ENCODE measurements at regions not wholly inside any gene's neighbourhood (a gene's known extent, or its start where the extent isn't known, plus 50 kb on each side); places are given as distances from the start of the nearest gene placed in this dataset.
"Not testable (repeated sequence)": the region's sequence is repeated elsewhere in the genome, so short reads cannot be mapped to it uniquely, and the experiment has no call there.

DNA sequence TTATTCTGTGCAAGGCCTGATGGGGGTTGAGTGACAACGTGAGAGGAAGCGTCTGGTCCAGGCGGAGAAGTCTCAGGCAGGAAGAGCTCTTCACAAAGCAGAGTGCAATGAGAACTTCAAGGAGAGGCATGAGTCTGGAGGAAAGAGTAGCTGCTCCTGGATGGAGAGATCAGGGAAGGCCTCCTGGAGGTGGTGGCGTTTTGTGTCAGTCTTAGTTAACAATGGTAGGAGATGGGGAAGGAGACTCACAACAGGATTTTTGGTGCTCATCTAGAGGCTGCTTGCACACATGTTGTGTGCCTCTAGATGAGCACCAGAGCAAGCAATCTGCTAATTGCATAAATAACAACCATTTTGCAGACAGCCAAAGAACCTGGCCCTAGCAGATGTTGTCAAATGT lies 442.8 kb upstream of the PODXL start:
- H3K79me2 ChIP-seq (ENCODE audit: low read length), result no peaks in the 10 kb centered on the region
- CTCF ChIA-PET, result no interaction called here
- POLR2A ChIA-PET (ENCODE audit: unreplicated experiment), result no interaction called here
- BruUV-seq (replicated peaks), result no TSS peak
- TF ChIP-seq EZH2 (IDR thresholded peaks at IDR 0.05; ENCODE audit: low read length, unreplicated experiment), result no peak
- no peak for TF ChIP-seq EZH2phosphoT487 (IDR thresholded peaks at IDR 0.05; ENCODE audit: borderline replicate concordance, low read length)
- TF ChIP-seq, protein P1, sequence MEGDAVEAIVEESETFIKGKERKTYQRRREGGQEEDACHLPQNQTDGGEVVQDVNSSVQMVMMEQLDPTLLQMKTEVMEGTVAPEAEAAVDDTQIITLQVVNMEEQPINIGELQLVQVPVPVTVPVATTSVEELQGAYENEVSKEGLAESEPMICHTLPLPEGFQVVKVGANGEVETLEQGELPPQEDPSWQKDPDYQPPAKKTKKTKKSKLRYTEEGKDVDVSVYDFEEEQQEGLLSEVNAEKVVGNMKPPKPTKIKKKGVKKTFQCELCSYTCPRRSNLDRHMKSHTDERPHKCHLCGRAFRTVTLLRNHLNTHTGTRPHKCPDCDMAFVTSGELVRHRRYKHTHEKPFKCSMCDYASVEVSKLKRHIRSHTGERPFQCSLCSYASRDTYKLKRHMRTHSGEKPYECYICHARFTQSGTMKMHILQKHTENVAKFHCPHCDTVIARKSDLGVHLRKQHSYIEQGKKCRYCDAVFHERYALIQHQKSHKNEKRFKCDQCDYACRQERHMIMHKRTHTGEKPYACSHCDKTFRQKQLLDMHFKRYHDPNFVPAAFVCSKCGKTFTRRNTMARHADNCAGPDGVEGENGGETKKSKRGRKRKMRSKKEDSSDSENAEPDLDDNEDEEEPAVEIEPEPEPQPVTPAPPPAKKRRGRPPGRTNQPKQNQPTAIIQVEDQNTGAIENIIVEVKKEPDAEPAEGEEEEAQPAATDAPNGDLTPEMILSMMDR (conservative IDR thresholded peaks at IDR 0.05; ENCODE audit: low read depth, low read length), result no peak
- H3K27ac ChIP-seq (ENCODE audit: low read length), result no peak overlapping the region
- no peaks in the 10 kb centered on the region for H3K9me2 ChIP-seq (replicated peaks; ENCODE audit: low read length)
- no peak overlapping the region for H3K4me2 ChIP-seq (ENCODE audit: low read length)
- no peaks in the 10 kb centered on the region for H3K9me3 ChIP-seq (ENCODE audit: low read length)
- H4K20me1 ChIP-seq (ENCODE audit: low read length), result no peaks in the 10 kb centered on the region
- no peak overlapping the region for H2AFZ ChIP-seq (ENCODE audit: low read length)
- no peaks in the 10 kb centered on the region for H3K4me1 ChIP-seq (ENCODE audit: insufficient read depth, low read length)
- DNase-seq (no peak), ATAC-seq (no peak)
- H3K36me3 ChIP-seq (ENCODE audit: low read depth, low read length), result no peaks in the 10 kb centered on the region
- intact Hi-C loops (cut with micrococcal nuclease), result no loop called here
- H3K9ac ChIP-seq (ENCODE audit: low read length), result no peak overlapping the region
- no peak overlapping the region for H3K4me3 ChIP-seq (ENCODE audit: low read length)
- H3F3A ChIP-seq (ENCODE audit: low read length, unreplicated experiment), result no peaks in the 10 kb centered on the region
- peaks cover 30% of the 10 kb centered on the region for H3K27me3 ChIP-seq (ENCODE audit: low read length)

DNA sequence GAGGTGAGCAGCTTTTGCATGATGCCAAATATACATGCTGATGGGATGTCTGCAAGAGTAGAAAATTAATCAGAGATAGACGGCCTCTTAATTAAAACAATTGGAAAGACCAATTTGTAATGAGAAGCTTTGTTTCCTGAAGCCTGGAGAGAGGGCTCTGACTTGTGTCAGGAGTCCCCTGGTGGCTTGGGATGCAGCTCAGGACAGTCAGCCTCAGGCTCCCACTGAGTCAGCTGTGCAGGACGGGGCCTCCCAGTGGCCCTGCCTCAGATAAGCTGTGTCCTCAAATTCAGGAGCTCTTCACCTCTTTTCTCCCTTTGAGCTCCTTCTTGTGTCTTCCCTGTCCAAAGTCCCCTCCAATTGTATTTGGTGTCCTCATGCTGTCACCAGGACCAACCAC lies 438.9 kb upstream of the PODXL start:
- Histone ChIP-seq H3F3A (ENCODE audit: low read length, unreplicated experiment) (no peaks in the 10 kb centered on the region), H3K36me3 (ENCODE audit: low read depth, low read length) (no peaks in the 10 kb centered on the region), H3K9ac (ENCODE audit: low read length) (no peak overlapping the region), H4K20me1 (ENCODE audit: low read length) (no peaks in the 10 kb centered on the region), H3K4me1 (ENCODE audit: insufficient read depth, low read length) (no peaks in the 10 kb centered on the region), H3K79me2 (ENCODE audit: low read length) (no peaks in the 10 kb centered on the region), H3K4me3 (ENCODE audit: low read length) (no peak overlapping the region), H3K4me2 (ENCODE audit: low read length) (no peak overlapping the region), H3K27me3 (ENCODE audit: low read length) (peaks cover 25% of the 10 kb centered on the region), H2AFZ (ENCODE audit: low read length) (no peak overlapping the region), H3K27ac (ENCODE audit: low read length) (no peak overlapping the region), H3K9me2 (replicated peaks; ENCODE audit: low read length) (no peaks in the 10 kb centered on the region), H3K9me3 (ENCODE audit: low read length) (no peaks in the 10 kb centered on the region)
- BruUV-seq (replicated peaks), result no TSS peak
- DNase-seq, result no peak
- TF ChIP-seq EZH2phosphoT487 (IDR thresholded peaks at IDR 0.05; ENCODE audit: borderline replicate concordance, low read length), result no peak
- TF ChIP-seq, protein P1 (conservative IDR thresholded peaks at IDR 0.05; ENCODE audit: low read depth, low read length), result no peak
- no peak for TF ChIP-seq EZH2 (IDR thresholded peaks at IDR 0.05; ENCODE audit: low read length, unreplicated experiment)
- ChIA-PET CTCF (no interaction called here), POLR2A (ENCODE audit: unreplicated experiment) (no interaction called here)
- intact Hi-C loops (cut with micrococcal nuclease), result no loop called here
- no peak for ATAC-seq

DNA sequence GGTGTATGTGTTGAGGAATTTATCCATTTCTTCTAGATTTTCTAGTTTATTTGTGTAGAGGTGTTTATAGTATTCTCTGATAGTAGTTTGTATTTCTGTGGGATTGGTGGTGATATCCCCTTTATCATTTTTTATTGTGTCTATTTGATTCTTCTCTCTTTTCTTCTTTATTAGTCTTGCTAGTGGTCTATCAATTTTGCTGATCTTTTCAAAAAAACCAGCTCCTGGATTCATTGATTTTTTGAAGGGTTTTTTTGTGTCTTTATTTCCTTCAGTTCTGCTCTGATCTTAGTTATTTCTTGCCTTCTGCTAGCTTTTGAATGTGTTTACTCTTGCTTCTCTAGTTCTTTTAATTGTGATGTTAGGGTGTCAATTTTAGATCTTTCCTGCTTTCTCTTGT lies 424.6 kb upstream of the PODXL start:
- intact Hi-C loops (cut with micrococcal nuclease); H3K9ac ChIP-seq (ENCODE audit: low read length); H3K4me3 ChIP-seq (ENCODE audit: low read length); H3K27ac ChIP-seq (ENCODE audit: low read length); H3K79me2 ChIP-seq (ENCODE audit: low read length); H3K9me2 ChIP-seq (replicated peaks; ENCODE audit: low read length); DNase-seq; CTCF ChIA-PET; H3K9me3 ChIP-seq (ENCODE audit: low read length); POLR2A ChIA-PET (ENCODE audit: unreplicated experiment); H3F3A ChIP-seq (ENCODE audit: low read length, unreplicated experiment); H3K4me2 ChIP-seq (ENCODE audit: low read length); H3K36me3 ChIP-seq (ENCODE audit: low read depth, low read length); H2AFZ ChIP-seq (ENCODE audit: low read length); H3K4me1 ChIP-seq (ENCODE audit: insufficient read depth, low read length); H4K20me1 ChIP-seq (ENCODE audit: low read length); BruUV-seq (replicated peaks); ATAC-seq: not testable (repeated sequence)
- H3K27me3 ChIP-seq (ENCODE audit: low read length), result peaks cover 11% of the 10 kb centered on the region; the same call in 1 of the 2 replicates

DNA sequence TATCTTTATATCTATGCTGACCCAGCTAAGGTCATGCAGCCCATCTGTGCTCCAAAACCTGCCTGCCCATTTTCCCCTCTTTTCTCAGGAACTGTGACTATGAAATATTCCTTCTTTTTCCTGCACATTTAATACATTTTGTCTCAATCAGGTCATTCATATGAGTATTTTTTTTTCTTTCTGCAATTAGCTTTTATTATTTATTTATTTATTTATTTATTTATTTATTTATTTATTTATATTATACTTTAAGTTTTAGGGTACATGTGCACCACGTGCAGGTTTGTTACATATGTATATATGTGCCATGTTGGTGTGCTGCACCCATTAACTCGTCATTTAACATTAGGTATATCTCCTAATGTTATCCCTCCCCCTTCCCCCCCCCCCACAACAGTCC lies 421.7 kb upstream of the PODXL start:
- H4K20me1 ChIP-seq (ENCODE audit: low read length); CTCF ChIA-PET; H3K9ac ChIP-seq (ENCODE audit: low read length); H3K4me2 ChIP-seq (ENCODE audit: low read length); DNase-seq; H3K4me1 ChIP-seq (ENCODE audit: insufficient read depth, low read length); intact Hi-C loops (cut with micrococcal nuclease); H3K27ac ChIP-seq (ENCODE audit: low read length); H2AFZ ChIP-seq (ENCODE audit: low read length); BruUV-seq (replicated peaks); H3K9me2 ChIP-seq (replicated peaks; ENCODE audit: low read length); H3K79me2 ChIP-seq (ENCODE audit: low read length); H3K4me3 ChIP-seq (ENCODE audit: low read length); H3K9me3 ChIP-seq (ENCODE audit: low read length); POLR2A ChIA-PET (ENCODE audit: unreplicated experiment); H3K27me3 ChIP-seq (ENCODE audit: low read length); H3F3A ChIP-seq (ENCODE audit: low read length, unreplicated experiment); ATAC-seq; H3K36me3 ChIP-seq (ENCODE audit: low read depth, low read length): not testable (repeated sequence)
